Liver (tissue), 8 donors: ENCODE measurements at regions not wholly inside any gene's neighbourhood (a gene's known extent, or its start where the extent isn't known, plus 50 kb on each side); places are given as distances from the start of the nearest gene placed in this dataset.

Experiments
- DNase-seq: peaks from one replicate; pipeline ENCODE4 v3.0.0-alpha.2; 2017; ENCODE audit warnings: low spot score
- H3K27ac ChIP-seq, 2 donors: one replicate each; pipeline ENCODE4 v1.7.0; 2013; ENCODE audit warnings: inconsistent platforms in 2 of 2, low read length in 2 of 2, control low read depth in 1 of 2, low read depth in 1 of 2, mild to moderate bottlenecking in 1 of 2
- H3K27me3 ChIP-seq, 4 donors: one replicate each; pipeline versions ENCODE4 v1.6.1 to v1.7.0; 2013; ENCODE audit warnings: low read length in 3 of 4, inconsistent platforms in 1 of 4, mild to moderate bottlenecking in 1 of 4, moderate library complexity in 1 of 4; ENCODE audit not compliant: control insufficient read depth in 4 of 4, insufficient read depth in 4 of 4
- H3K36me3 ChIP-seq, 4 donors: one replicate each; pipeline versions ENCODE4 v1.6.1 to v1.7.0; 2013; ENCODE audit warnings: low read length in 3 of 4, mild to moderate bottlenecking in 3 of 4, low read depth in 1 of 4, moderate library complexity in 1 of 4; ENCODE audit not compliant: control insufficient read depth in 4 of 4, insufficient read depth in 3 of 4
- H3K4me1 ChIP-seq, 4 donors: one replicate each; pipeline versions ENCODE4 v1.6.1 to v1.7.0; 2013; ENCODE audit warnings: low read length in 3 of 4, mild to moderate bottlenecking in 3 of 4, moderate library complexity in 1 of 4; ENCODE audit not compliant: control insufficient read depth in 4 of 4, insufficient read depth in 4 of 4
- H3K4me3 ChIP-seq, 3 donors: one replicate each; pipeline versions ENCODE4 v1.6.1 to v1.7.0; 2013; ENCODE audit warnings: low read length in 3 of 3, control low read depth in 1 of 3, low read depth in 1 of 3, mild to moderate bottlenecking in 1 of 3
- H3K9ac ChIP-seq, 2 donors: one replicate each; pipeline ENCODE4 v1.7.0; 2013; ENCODE audit warnings: low read length in 2 of 2, mild to moderate bottlenecking in 2 of 2, moderate library complexity in 2 of 2, control low read depth in 1 of 2, low read depth in 1 of 2
- H3K9me3 ChIP-seq, 4 donors: one replicate each; pipeline versions ENCODE4 v1.6.1 to v1.7.0; 2013; ENCODE audit warnings: low read length in 3 of 4; ENCODE audit not compliant: control insufficient read depth in 4 of 4
- CTCF ChIP-seq: fragments of 150-350 bp; IDR thresholded peaks from 2 replicates; pipeline ENCODE4 v1.5.1; 2017; ENCODE audit warnings: improper control_type of control experiment, low read depth, low read length; ENCODE audit not compliant: missing input control
- EGR1 ChIP-seq, 2 donors: IDR thresholded peaks; 2 replicates each; pipeline ENCODE4 v1.6.1; 2016 to 2018; ENCODE audit warnings: antibody characterized with exemption in 2 of 2, low read depth in 2 of 2
- FOXA1 ChIP-seq: IDR thresholded peaks from 2 replicates; pipeline ENCODE4 v1.6.1; 2016; ENCODE audit warnings: antibody characterized with exemption
- FOXA2 ChIP-seq: IDR thresholded peaks from 2 replicates; pipeline ENCODE4 v1.6.1; 2016; ENCODE audit warnings: antibody characterized with exemption
- GABPA ChIP-seq, 2 donors: IDR thresholded peaks in 1 of 2; conservative IDR thresholded peaks in 1 of 2; 2 replicates each; pipeline ENCODE4 v1.6.1; 2016; ENCODE audit warnings: antibody characterized with exemption in 2 of 2, mild to moderate bottlenecking in 1 of 2, moderate library complexity in 1 of 2
- HNF4A ChIP-seq, 2 donors: conservative IDR thresholded peaks; 2 replicates each; pipeline ENCODE4 v1.6.1; 2016; ENCODE audit warnings: antibody characterized with exemption in 2 of 2, mild to moderate bottlenecking in 2 of 2
- HNF4G ChIP-seq: IDR thresholded peaks from 2 replicates; pipeline ENCODE4 v1.6.1; 2016; ENCODE audit warnings: antibody characterized with exemption
- JUND ChIP-seq, 2 donors: IDR thresholded peaks; 2 replicates each; pipeline ENCODE4 v1.6.1; 2016; ENCODE audit warnings: antibody characterized with exemption in 2 of 2
- NR2F2 ChIP-seq: IDR thresholded peaks from 2 replicates; pipeline ENCODE4 v1.6.1; 2016; ENCODE audit warnings: antibody characterized with exemption
- RAD21 ChIP-seq, 2 donors: IDR thresholded peaks; 2 replicates each; pipeline ENCODE4 v1.6.1; 2016; ENCODE audit warnings: antibody characterized with exemption in 2 of 2, mild to moderate bottlenecking in 2 of 2
- RXRA ChIP-seq, 2 donors: IDR thresholded peaks; 2 replicates each; pipeline ENCODE4 v1.6.1; 2017 to 2018; ENCODE audit warnings: antibody characterized with exemption in 2 of 2, mild to moderate bottlenecking in 1 of 2
- SP1 ChIP-seq: IDR thresholded peaks from 2 replicates; pipeline ENCODE4 v1.6.1; 2018; ENCODE audit warnings: antibody characterized with exemption, mild to moderate bottlenecking
- TAF1 ChIP-seq: conservative IDR thresholded peaks from 2 replicates; pipeline ENCODE4 v1.6.1; 2016; ENCODE audit warnings: antibody characterized with exemption, mild to moderate bottlenecking
- YY1 ChIP-seq: IDR thresholded peaks from 2 replicates; pipeline ENCODE4 v1.6.1; 2016; ENCODE audit warnings: antibody characterized with exemption, mild to moderate bottlenecking
- WGBS: extraction: QIAGEN DNeasy Blood & Tissue Kit; methylation state at CpG from one replicate; pipeline ENCODE4 v1.1.7; 2013; 5-methylcytosine and 5-hydroxymethylcytosine counted together
- TF ChIP-seq, protein P1 (sequence below): IDR thresholded peaks from 2 replicates; pipeline ENCODE4 v1.6.1; 2016; ENCODE audit warnings: antibody characterized with exemption
- TF ChIP-seq, protein P2 (sequence below): IDR thresholded peaks from 2 replicates; pipeline ENCODE4 v1.6.1; 2016; ENCODE audit warnings: antibody characterized with exemption
- TF ChIP-seq, protein P3 (sequence below): IDR thresholded peaks from 2 replicates; pipeline ENCODE4 v1.6.1; 2016; ENCODE audit warnings: antibody characterized with exemption
- TF ChIP-seq, protein P4 (sequence below): IDR thresholded peaks from 2 replicates; pipeline ENCODE4 v1.6.1; 2016; ENCODE audit warnings: antibody characterized with exemption, mild to moderate bottlenecking
- donor health status: healthy.
- donor health status: healthy.
- donor health status: healthy.
- donor health status: healthy.
- donor health status: healthy.

DNA sequence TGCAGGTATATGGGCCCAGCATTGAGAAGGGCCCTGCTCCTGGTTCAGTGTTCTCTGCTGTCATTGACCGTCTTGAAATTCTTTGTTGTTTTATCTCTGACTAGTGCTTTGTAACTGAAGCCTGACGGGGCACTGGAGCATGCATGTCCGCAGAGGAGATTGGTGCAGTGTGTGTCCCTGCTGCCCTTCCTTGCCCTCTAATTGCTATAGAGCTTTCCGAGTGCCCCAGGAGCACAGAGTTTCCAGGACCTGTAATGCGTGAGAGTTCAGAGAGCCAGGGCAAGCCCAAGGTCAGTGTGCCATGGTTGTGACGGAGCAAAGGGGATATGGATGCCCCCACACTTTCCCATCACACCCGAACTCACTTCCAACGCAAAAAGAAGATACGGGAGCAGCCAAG, 174.3 kb upstream of the UBE3A start:
- 87% methylated on average over 9 of the region's 9 CpGs for WGBS
- Histone ChIP-seq H3K27me3 (no peaks in the 10 kb centered on the region), H3K9me3 (peaks cover 0 to 2% (median 0%) of the 10 kb centered on the region in 4 donors), H3K27ac (no peak overlapping the region), H3K36me3 (no peaks in the 10 kb centered on the region), H3K4me1 (no peaks in the 10 kb centered on the region), H3K4me3 (no peak overlapping the region), H3K9ac (no peak overlapping the region)
- TF ChIP-seq, protein P1, sequence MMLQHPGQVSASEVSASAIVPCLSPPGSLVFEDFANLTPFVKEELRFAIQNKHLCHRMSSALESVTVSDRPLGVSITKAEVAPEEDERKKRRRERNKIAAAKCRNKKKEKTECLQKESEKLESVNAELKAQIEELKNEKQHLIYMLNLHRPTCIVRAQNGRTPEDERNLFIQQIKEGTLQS = no peak
- TF ChIP-seq HNF4G (no peak), JUND (IDR thresholded peaks at IDR 0.05) (no peak), RAD21 (IDR thresholded peaks at IDR 0.05) (no peak), CTCF (no peak), NR2F2 (no peak), EGR1 (IDR thresholded peaks at IDR 0.05; ENCODE audit: low read depth in 2 of 2) (no peak), YY1 (no peak), HNF4A (conservative IDR thresholded peaks at IDR 0.05) (no peak), GABPA (IDR thresholded peaks at IDR 0.05 in 1 of 2, conservative IDR thresholded peaks at IDR 0.05 in 1 of 2) (no peak), FOXA2 (no peak), TAF1 (no peak), RXRA (IDR thresholded peaks at IDR 0.05) (no peak), FOXA1 (no peak), SP1 (no peak)
- TF ChIP-seq, protein P2, sequence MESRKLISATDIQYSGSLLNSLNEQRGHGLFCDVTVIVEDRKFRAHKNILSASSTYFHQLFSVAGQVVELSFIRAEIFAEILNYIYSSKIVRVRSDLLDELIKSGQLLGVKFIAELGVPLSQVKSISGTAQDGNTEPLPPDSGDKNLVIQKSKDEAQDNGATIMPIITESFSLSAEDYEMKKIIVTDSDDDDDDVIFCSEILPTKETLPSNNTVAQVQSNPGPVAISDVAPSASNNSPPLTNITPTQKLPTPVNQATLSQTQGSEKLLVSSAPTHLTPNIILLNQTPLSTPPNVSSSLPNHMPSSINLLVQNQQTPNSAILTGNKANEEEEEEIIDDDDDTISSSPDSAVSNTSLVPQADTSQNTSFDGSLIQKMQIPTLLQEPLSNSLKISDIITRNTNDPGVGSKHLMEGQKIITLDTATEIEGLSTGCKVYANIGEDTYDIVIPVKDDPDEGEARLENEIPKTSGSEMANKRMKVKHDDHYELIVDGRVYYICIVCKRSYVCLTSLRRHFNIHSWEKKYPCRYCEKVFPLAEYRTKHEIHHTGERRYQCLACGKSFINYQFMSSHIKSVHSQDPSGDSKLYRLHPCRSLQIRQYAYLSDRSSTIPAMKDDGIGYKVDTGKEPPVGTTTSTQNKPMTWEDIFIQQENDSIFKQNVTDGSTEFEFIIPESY = no peak
- TF ChIP-seq, protein P3, sequence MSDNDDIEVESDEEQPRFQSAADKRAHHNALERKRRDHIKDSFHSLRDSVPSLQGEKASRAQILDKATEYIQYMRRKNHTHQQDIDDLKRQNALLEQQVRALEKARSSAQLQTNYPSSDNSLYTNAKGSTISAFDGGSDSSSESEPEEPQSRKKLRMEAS = no peak
- TF ChIP-seq, protein P4, sequence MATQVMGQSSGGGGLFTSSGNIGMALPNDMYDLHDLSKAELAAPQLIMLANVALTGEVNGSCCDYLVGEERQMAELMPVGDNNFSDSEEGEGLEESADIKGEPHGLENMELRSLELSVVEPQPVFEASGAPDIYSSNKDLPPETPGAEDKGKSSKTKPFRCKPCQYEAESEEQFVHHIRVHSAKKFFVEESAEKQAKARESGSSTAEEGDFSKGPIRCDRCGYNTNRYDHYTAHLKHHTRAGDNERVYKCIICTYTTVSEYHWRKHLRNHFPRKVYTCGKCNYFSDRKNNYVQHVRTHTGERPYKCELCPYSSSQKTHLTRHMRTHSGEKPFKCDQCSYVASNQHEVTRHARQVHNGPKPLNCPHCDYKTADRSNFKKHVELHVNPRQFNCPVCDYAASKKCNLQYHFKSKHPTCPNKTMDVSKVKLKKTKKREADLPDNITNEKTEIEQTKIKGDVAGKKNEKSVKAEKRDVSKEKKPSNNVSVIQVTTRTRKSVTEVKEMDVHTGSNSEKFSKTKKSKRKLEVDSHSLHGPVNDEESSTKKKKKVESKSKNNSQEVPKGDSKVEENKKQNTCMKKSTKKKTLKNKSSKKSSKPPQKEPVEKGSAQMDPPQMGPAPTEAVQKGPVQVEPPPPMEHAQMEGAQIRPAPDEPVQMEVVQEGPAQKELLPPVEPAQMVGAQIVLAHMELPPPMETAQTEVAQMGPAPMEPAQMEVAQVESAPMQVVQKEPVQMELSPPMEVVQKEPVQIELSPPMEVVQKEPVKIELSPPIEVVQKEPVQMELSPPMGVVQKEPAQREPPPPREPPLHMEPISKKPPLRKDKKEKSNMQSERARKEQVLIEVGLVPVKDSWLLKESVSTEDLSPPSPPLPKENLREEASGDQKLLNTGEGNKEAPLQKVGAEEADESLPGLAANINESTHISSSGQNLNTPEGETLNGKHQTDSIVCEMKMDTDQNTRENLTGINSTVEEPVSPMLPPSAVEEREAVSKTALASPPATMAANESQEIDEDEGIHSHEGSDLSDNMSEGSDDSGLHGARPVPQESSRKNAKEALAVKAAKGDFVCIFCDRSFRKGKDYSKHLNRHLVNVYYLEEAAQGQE = no peak
- no peak for DNase-seq
